Lung (tissue), 11 donors: ENCODE measurements at regions not wholly inside any gene's neighbourhood (a gene's known extent, or its start where the extent isn't known, plus 50 kb on each side); places are given as distances from the start of the nearest gene placed in this dataset.

ENCODE experiments used
- ATAC-seq: fragments of 200-7000 bp; cut with Tn5 transposase; one replicate; pipeline ENCODE4 v1.9.1; 2020; ENCODE audit warnings: moderate number of reproducible peaks; ENCODE audit not compliant: insufficient read depth, low FRiP score
- DNase-seq, 3 donors: peaks; one replicate each; pipeline ENCODE4 v3.0.0-alpha.2; 2013 to 2017
- H3K27ac ChIP-seq, 2 donors: one replicate each; pipeline ENCODE4 v1.5.1; 2013; ENCODE audit warnings: mild to moderate bottlenecking in 2 of 2, moderate library complexity in 2 of 2, control low read depth in 1 of 2, inconsistent platforms in 1 of 2, low read depth in 1 of 2, low read length in 1 of 2
- H3K27me3 ChIP-seq, 3 donors: one replicate each; pipeline ENCODE4 v1.5.1; 2013; ENCODE audit warnings: low read length in 2 of 3; ENCODE audit not compliant: control insufficient read depth in 3 of 3, insufficient read depth in 3 of 3
- H3K36me3 ChIP-seq, 4 donors: one replicate each; pipeline ENCODE4 v1.5.1; 2013; ENCODE audit warnings: low read length in 4 of 4, mild to moderate bottlenecking in 1 of 4, moderate library complexity in 1 of 4; ENCODE audit not compliant: control insufficient read depth in 4 of 4, insufficient read depth in 4 of 4
- H3K4me1 ChIP-seq, 5 donors: one replicate each; pipeline ENCODE4 v1.5.1; 2013; ENCODE audit warnings: low read length in 5 of 5, mild to moderate bottlenecking in 2 of 5, moderate library complexity in 1 of 5; ENCODE audit not compliant: control insufficient read depth in 5 of 5, insufficient read depth in 5 of 5
- H3K4me3 ChIP-seq: one replicate; pipeline ENCODE4 v1.5.1; 2013; ENCODE audit warnings: mild to moderate bottlenecking, control low read depth, moderate library complexity
- H3K9ac ChIP-seq, 2 donors: one replicate each; pipeline ENCODE4 v1.5.1; 2013; ENCODE audit warnings: low read length in 2 of 2, control low read depth in 1 of 2; ENCODE audit not compliant: insufficient read depth in 1 of 2
- H3K9me3 ChIP-seq, 4 donors: one replicate each; pipeline ENCODE4 v1.5.1; 2013; ENCODE audit warnings: low read length in 3 of 4, mild to moderate bottlenecking in 1 of 4, moderate library complexity in 1 of 4; ENCODE audit not compliant: control insufficient read depth in 4 of 4, insufficient read depth in 3 of 4
- CTCF ChIP-seq: IDR thresholded peaks from 2 replicates; pipeline ENCODE4 v1.5.1; 2012; ENCODE audit warnings: mild to moderate bottlenecking; ENCODE audit errors: control extremely low read depth, extremely low read depth
- WGBS, 2 donors: extraction: QIAGEN DNeasy Blood & Tissue Kit; methylation state at CpG; one replicate each; pipeline ENCODE4 v1.1.7; 2013; 5-methylcytosine and 5-hydroxymethylcytosine counted together
- donor health status: control.
- donor health status: control.
- donor health status: Bipolar disorder and iron deficiency.
- donor health status: healthy.
- donor health status: DM: yes; HTN: yes; CAD: no.

GRCh38 chr1:221430152-221430960 is 311.5 kb downstream of the DUSP10 start:
- DNase-seq (no peak), ATAC-seq (no peak)
- Histone ChIP-seq H3K27ac (no peak overlapping the region), H3K4me3 (no peak overlapping the region), H3K9ac (no peak overlapping the region), H3K27me3 (no peaks in the 10 kb centered on the region), H3K9me3 (peaks cover 0 to 4% (median 2%) of the 10 kb centered on the region in 4 donors), H3K36me3 (no peaks in the 10 kb centered on the region), H3K4me1 (no peaks in the 10 kb centered on the region)
- TF ChIP-seq CTCF = no peak
- WGBS, 2 donors = 87 to 96% methylated on average over 4 of the region's 4 CpGs

- WGBS, 2 donors = 60 to 63% methylated on average over 2 of the region's 2 CpGs
- ATAC-seq (no peak), DNase-seq (peak in 2 of 3 donors; percentile 58 to 66)
- no peak for TF ChIP-seq CTCF
- H3K27me3 ChIP-seq = no peaks in the 10 kb centered on the region
- H3K9ac ChIP-seq = no peak overlapping the region
- H3K4me3 ChIP-seq = no peak overlapping the region
- no peaks in the 10 kb centered on the region for H3K9me3 ChIP-seq
- peaks cover 0 to 8% (median 0%) of the 10 kb centered on the region in 5 donors for H3K4me1 ChIP-seq
- H3K36me3 ChIP-seq = no peaks in the 10 kb centered on the region
- H3K27ac ChIP-seq = no peak overlapping the region
Observed at GRCh38 chr1:221431068-221431651, 310.7 kb downstream of the DUSP10 start.

GRCh38 chr1:221431961-221432360 is 309.9 kb downstream of the DUSP10 start:
- Histone ChIP-seq H3K9ac (no peak overlapping the region), H3K9me3 (no peaks in the 10 kb centered on the region), H3K4me1 (peaks cover 0 to 13% (median 0%) of the 10 kb centered on the region in 5 donors), H3K27ac (no peak overlapping the region), H3K27me3 (no peaks in the 10 kb centered on the region), H3K36me3 (no peaks in the 10 kb centered on the region), H3K4me3 (no peak overlapping the region)
- DNase-seq (no peak), ATAC-seq (no peak)
- TF ChIP-seq CTCF = no peak
